ENCODE measurements at regions not wholly inside any gene's neighbourhood (a gene's known extent, or its start where the extent isn't known, plus 50 kb on each side); places are given as distances from the start of the nearest gene placed in this dataset.

- no peak for TF ChIP-seq EP300 (IDR thresholded peaks at IDR 0.05; ENCODE audit: low read depth)
- TF ChIP-seq CTCF (IDR thresholded peaks at IDR 0.05), result no peak
- no peak for TF ChIP-seq POLR2A (IDR thresholded peaks at IDR 0.05)
- TF ChIP-seq POLR2AphosphoS5 (IDR thresholded peaks at IDR 0.05), result no peak
These were observed 266.4 kb downstream of the FAM43A start for GRCh38 chr3:194951931-194952582.

All from transverse colon (tissue), 4 donors.